ENCODE measurements at regions not wholly inside any gene's neighbourhood (a gene's known extent, or its start where the extent isn't known, plus 50 kb on each side); places are given as distances from the start of the nearest gene placed in this dataset.

GRCh38 chr6:104531646-104532045 is 328.1 kb downstream of the HACE1 start:
- Histone ChIP-seq H3K4me1 (ENCODE audit: insufficient read depth, insufficient read length) (no peaks in the 10 kb centered on the region), H3K9me3 (ENCODE audit: insufficient read depth, low read length) (no peaks in the 10 kb centered on the region), H3K9ac (ENCODE audit: insufficient read length, low read depth) (no peak overlapping the region), H3K4me3 (ENCODE audit: insufficient read length, low read depth) (no peak overlapping the region), H3K36me3 (ENCODE audit: insufficient read depth, insufficient read length, low read length) (no peaks in the 10 kb centered on the region), H3K27me3 (ENCODE audit: insufficient read depth, insufficient read length) (no peaks in the 10 kb centered on the region)
- no peak for DNase-seq (ENCODE audit: low read depth, low spot score)
- no peak for TF ChIP-seq SUZ12 (IDR thresholded peaks at IDR 0.05; ENCODE audit: extremely low read depth, insufficient read depth, insufficient read length)
- no peak for TF ChIP-seq ZNF274 (IDR thresholded peaks at IDR 0.05; ENCODE audit: low read depth, low read length)
- TF ChIP-seq YY1 (IDR thresholded peaks at IDR 0.05; ENCODE audit: insufficient read depth, insufficient read length), result no peak

- TF ChIP-seq ZNF274 (IDR thresholded peaks at IDR 0.05; ENCODE audit: low read depth, low read length), result no peak
- TF ChIP-seq YY1 (IDR thresholded peaks at IDR 0.05; ENCODE audit: insufficient read depth, insufficient read length), result no peak
- TF ChIP-seq SUZ12 (IDR thresholded peaks at IDR 0.05; ENCODE audit: extremely low read depth, insufficient read depth, insufficient read length), result no peak
- no peaks in the 10 kb centered on the region for H3K9me3 ChIP-seq (ENCODE audit: insufficient read depth, low read length)
- H3K9ac ChIP-seq (ENCODE audit: insufficient read length, low read depth), result no peak overlapping the region
- H3K4me1 ChIP-seq (ENCODE audit: insufficient read depth, insufficient read length), result no peaks in the 10 kb centered on the region
- no peaks in the 10 kb centered on the region for H3K36me3 ChIP-seq (ENCODE audit: insufficient read depth, insufficient read length, low read length)
- no peak overlapping the region for H3K4me3 ChIP-seq (ENCODE audit: insufficient read length, low read depth)
- no peak for DNase-seq (ENCODE audit: low read depth, low spot score)
- no peaks in the 10 kb centered on the region for H3K27me3 ChIP-seq (ENCODE audit: insufficient read depth, insufficient read length)
Observed at GRCh38 chr6:104527761-104528415, 331.8 kb downstream of the HACE1 start.

GRCh38 chr6:104527311-104527710 is 332.4 kb downstream of the HACE1 start:
- Histone ChIP-seq H3K9me3 (ENCODE audit: insufficient read depth, low read length) (no peaks in the 10 kb centered on the region), H3K4me3 (ENCODE audit: insufficient read length, low read depth) (no peak overlapping the region), H3K9ac (ENCODE audit: insufficient read length, low read depth) (no peak overlapping the region), H3K27me3 (ENCODE audit: insufficient read depth, insufficient read length) (no peaks in the 10 kb centered on the region), H3K4me1 (ENCODE audit: insufficient read depth, insufficient read length) (no peaks in the 10 kb centered on the region), H3K36me3 (ENCODE audit: insufficient read depth, insufficient read length, low read length) (no peaks in the 10 kb centered on the region)
- no peak for TF ChIP-seq YY1 (IDR thresholded peaks at IDR 0.05; ENCODE audit: insufficient read depth, insufficient read length)
- TF ChIP-seq SUZ12 (IDR thresholded peaks at IDR 0.05; ENCODE audit: extremely low read depth, insufficient read depth, insufficient read length), result no peak
- TF ChIP-seq ZNF274 (IDR thresholded peaks at IDR 0.05; ENCODE audit: low read depth, low read length), result no peak
- DNase-seq (ENCODE audit: low read depth, low spot score), result no peak

GRCh38 chr6:104526376-104526775 is 333.3 kb downstream of the HACE1 start:
- Histone ChIP-seq H3K4me3 (ENCODE audit: insufficient read length, low read depth) (no peak overlapping the region), H3K9me3 (ENCODE audit: insufficient read depth, low read length) (no peaks in the 10 kb centered on the region), H3K4me1 (ENCODE audit: insufficient read depth, insufficient read length) (no peaks in the 10 kb centered on the region), H3K9ac (ENCODE audit: insufficient read length, low read depth) (no peak overlapping the region), H3K27me3 (ENCODE audit: insufficient read depth, insufficient read length) (no peaks in the 10 kb centered on the region), H3K36me3 (ENCODE audit: insufficient read depth, insufficient read length, low read length) (no peaks in the 10 kb centered on the region)
- TF ChIP-seq YY1 (IDR thresholded peaks at IDR 0.05; ENCODE audit: insufficient read depth, insufficient read length) (no peak), SUZ12 (IDR thresholded peaks at IDR 0.05; ENCODE audit: extremely low read depth, insufficient read depth, insufficient read length) (no peak), ZNF274 (IDR thresholded peaks at IDR 0.05; ENCODE audit: low read depth, low read length) (no peak)
- no peak for DNase-seq (ENCODE audit: low read depth, low spot score)

GRCh38 chr6:104525677-104526322 is 333.9 kb downstream of the HACE1 start:
- Histone ChIP-seq H3K4me3 (ENCODE audit: insufficient read length, low read depth) (no peak overlapping the region), H3K4me1 (ENCODE audit: insufficient read depth, insufficient read length) (no peaks in the 10 kb centered on the region), H3K9ac (ENCODE audit: insufficient read length, low read depth) (no peak overlapping the region), H3K36me3 (ENCODE audit: insufficient read depth, insufficient read length, low read length) (no peaks in the 10 kb centered on the region), H3K27me3 (ENCODE audit: insufficient read depth, insufficient read length) (no peaks in the 10 kb centered on the region), H3K9me3 (ENCODE audit: insufficient read depth, low read length) (no peaks in the 10 kb centered on the region)
- no peak for TF ChIP-seq SUZ12 (IDR thresholded peaks at IDR 0.05; ENCODE audit: extremely low read depth, insufficient read depth, insufficient read length)
- TF ChIP-seq YY1 (IDR thresholded peaks at IDR 0.05; ENCODE audit: insufficient read depth, insufficient read length), result no peak
- no peak for TF ChIP-seq ZNF274 (IDR thresholded peaks at IDR 0.05; ENCODE audit: low read depth, low read length)
- DNase-seq (ENCODE audit: low read depth, low spot score), result peak; percentile 59

GRCh38 chr6:104522533-104522932 is 337.2 kb downstream of the HACE1 start:
- no peaks in the 10 kb centered on the region for H3K4me1 ChIP-seq (ENCODE audit: insufficient read depth, insufficient read length)
- no peaks in the 10 kb centered on the region for H3K36me3 ChIP-seq (ENCODE audit: insufficient read depth, insufficient read length, low read length)
- no peaks in the 10 kb centered on the region for H3K9me3 ChIP-seq (ENCODE audit: insufficient read depth, low read length)
- no peak for DNase-seq (ENCODE audit: low read depth, low spot score)
- no peak overlapping the region for H3K4me3 ChIP-seq (ENCODE audit: insufficient read length, low read depth)
- TF ChIP-seq ZNF274 (IDR thresholded peaks at IDR 0.05; ENCODE audit: low read depth, low read length) (no peak), SUZ12 (IDR thresholded peaks at IDR 0.05; ENCODE audit: extremely low read depth, insufficient read depth, insufficient read length) (no peak), YY1 (IDR thresholded peaks at IDR 0.05; ENCODE audit: insufficient read depth, insufficient read length) (no peak)
- H3K27me3 ChIP-seq (ENCODE audit: insufficient read depth, insufficient read length), result no peaks in the 10 kb centered on the region
- no peak overlapping the region for H3K9ac ChIP-seq (ENCODE audit: insufficient read length, low read depth)

GRCh38 chr6:104521176-104521575 is 338.5 kb downstream of the HACE1 start:
- no peaks in the 10 kb centered on the region for H3K36me3 ChIP-seq (ENCODE audit: insufficient read depth, insufficient read length, low read length)
- no peaks in the 10 kb centered on the region for H3K9me3 ChIP-seq (ENCODE audit: insufficient read depth, low read length)
- no peaks in the 10 kb centered on the region for H3K27me3 ChIP-seq (ENCODE audit: insufficient read depth, insufficient read length)
- TF ChIP-seq ZNF274 (IDR thresholded peaks at IDR 0.05; ENCODE audit: low read depth, low read length) (no peak), YY1 (IDR thresholded peaks at IDR 0.05; ENCODE audit: insufficient read depth, insufficient read length) (no peak), SUZ12 (IDR thresholded peaks at IDR 0.05; ENCODE audit: extremely low read depth, insufficient read depth, insufficient read length) (no peak)
- DNase-seq (ENCODE audit: low read depth, low spot score), result no peak
- no peak overlapping the region for H3K4me3 ChIP-seq (ENCODE audit: insufficient read length, low read depth)
- H3K4me1 ChIP-seq (ENCODE audit: insufficient read depth, insufficient read length), result no peaks in the 10 kb centered on the region
- H3K9ac ChIP-seq (ENCODE audit: insufficient read length, low read depth), result no peak overlapping the region
